ENCODE measurements at regions not wholly inside any gene's neighbourhood (a gene's known extent, or its start where the extent isn't known, plus 50 kb on each side); places are given as distances from the start of the nearest gene placed in this dataset.

DNA sequence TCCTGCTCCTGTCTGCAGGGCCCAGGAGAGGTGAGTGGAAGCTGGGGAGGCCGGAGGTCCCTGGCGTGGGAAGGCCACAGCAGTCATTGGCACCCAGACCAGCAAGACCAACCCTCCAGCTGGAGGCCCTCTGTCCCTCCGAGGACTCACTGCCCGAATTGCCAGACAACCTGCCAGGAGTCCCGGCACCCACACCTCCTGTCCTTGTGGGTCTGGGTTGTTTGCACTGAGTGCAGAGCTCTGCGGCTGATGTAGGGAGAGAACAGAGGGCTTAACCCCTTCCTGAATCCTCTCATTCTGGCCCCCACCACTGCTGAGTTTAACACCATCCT, 204.9 kb downstream of the KIF26A start:
- H3K27me3 ChIP-seq (ENCODE audit: insufficient read depth, low read length), result no peaks in the 10 kb centered on the region
- H3K27ac ChIP-seq (ENCODE audit: low read depth, low read length), result no peak overlapping the region

DNA sequence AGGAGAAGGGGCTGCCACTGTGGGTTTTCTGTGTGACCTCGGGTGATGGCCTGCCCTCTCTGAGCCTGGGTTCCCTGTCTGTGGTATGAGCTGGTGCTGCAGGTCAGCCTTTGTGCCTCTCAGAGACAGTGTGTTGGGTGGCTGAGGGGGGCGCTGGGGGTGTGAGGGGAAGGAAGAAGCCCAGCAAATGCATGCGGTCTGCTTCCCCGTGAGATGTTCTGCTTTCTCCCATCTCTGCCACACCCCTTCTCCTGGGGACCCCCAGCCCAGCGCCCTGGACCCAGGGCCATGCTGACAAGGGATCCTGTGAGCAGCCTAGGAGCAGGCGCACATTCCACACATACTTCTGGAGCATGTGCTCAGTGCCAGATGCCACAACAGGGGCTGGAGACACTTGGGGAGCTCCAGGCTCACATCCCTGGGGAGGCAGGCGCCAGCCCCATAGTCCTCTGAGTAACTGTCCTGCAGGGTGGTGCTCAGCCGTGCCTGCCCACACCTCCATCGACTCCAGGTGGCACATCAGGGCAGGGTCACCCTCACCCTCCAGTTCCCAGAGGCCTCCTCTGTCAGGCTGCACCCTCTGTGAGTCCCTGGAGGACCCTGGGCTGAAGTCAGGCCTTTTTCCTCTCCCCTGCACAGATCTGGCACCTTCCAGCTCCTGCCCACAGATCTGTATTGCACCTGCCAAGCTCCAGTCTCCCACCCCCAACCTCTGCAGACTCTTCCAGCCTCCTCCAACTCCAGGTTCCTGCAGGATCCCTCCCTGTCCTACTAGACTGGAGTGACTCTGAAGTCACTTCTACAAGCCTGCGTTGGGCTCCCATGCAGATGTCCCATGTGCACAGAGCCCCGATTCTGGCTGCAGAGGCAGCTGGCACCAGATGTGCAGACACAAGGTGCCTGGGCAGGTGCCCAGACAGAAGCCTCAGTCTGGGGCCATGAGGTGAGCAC, 205.6 kb downstream of the KIF26A start:
- Histone ChIP-seq H3K4me3 (ENCODE audit: low read depth, low read length) (no peak overlapping the region), H4K12ac (ENCODE audit: low read depth, low read length) (no peak overlapping the region), H4K91ac (ENCODE audit: low read depth, low read length) (no peak overlapping the region), H3K79me1 (ENCODE audit: low read length) (no peaks in the 10 kb centered on the region), H3K23ac (ENCODE audit: low read length) (no peak overlapping the region), H2BK5ac (ENCODE audit: low read depth, low read length, poor library complexity) (no peak overlapping the region), H3K9me3 (ENCODE audit: insufficient read depth, low read depth, low read length) (no peaks in the 10 kb centered on the region), H3K9ac (ENCODE audit: low read length) (no peak overlapping the region), H3K36me3 (ENCODE audit: control insufficient read depth in 1 of 2, insufficient read depth in 2 of 2, low read length in 2 of 2) (no peaks in the 10 kb centered on the region), H3K4ac (ENCODE audit: low read depth, low read length) (no peak overlapping the region), H2AK5ac (ENCODE audit: low read length) (no peak overlapping the region), H3K27ac (ENCODE audit: low read depth, low read length) (no peak overlapping the region), H3K18ac (ENCODE audit: low read length) (no peak overlapping the region), H2BK120ac (ENCODE audit: insufficient read depth, low read length, poor library complexity) (no peak overlapping the region), H3K27me3 (ENCODE audit: insufficient read depth, low read length) (no peaks in the 10 kb centered on the region), H3K14ac (ENCODE audit: low read length) (no peak overlapping the region), H2AFZ (ENCODE audit: insufficient read depth, low read length, poor library complexity) (no peak overlapping the region), H2BK12ac (ENCODE audit: low read length) (no peak overlapping the region), H3K79me2 (ENCODE audit: control insufficient read depth, insufficient read depth, low read length, poor library complexity) (no peaks in the 10 kb centered on the region), H3K4me2 (ENCODE audit: low read length) (no peak overlapping the region), H3K4me1 (ENCODE audit: control insufficient read depth in 1 of 2, insufficient read depth in 2 of 2, low read length in 2 of 2) (peaks cover 0 to 3% of the 10 kb centered on the region in 2 experiments), H4K8ac (ENCODE audit: low read depth, low read length) (no peak overlapping the region)
- no CpG with 5 or more reads among the region's 11 CpGs for WGBS (ENCODE audit: extremely low coverage, insufficient coverage, insufficient read length)
- no peak for DNase-seq

More for the DNA sequence above, 204.9 kb downstream of the KIF26A start:
- no peak overlapping the region for H2BK120ac ChIP-seq (ENCODE audit: insufficient read depth, low read length, poor library complexity)
- H2BK5ac ChIP-seq (ENCODE audit: low read depth, low read length, poor library complexity), result no peak overlapping the region
- no peak overlapping the region for H4K8ac ChIP-seq (ENCODE audit: low read depth, low read length)
- H3K18ac ChIP-seq (ENCODE audit: low read length), result no peak overlapping the region
- DNase-seq, result no peak
- no peak overlapping the region for H3K14ac ChIP-seq (ENCODE audit: low read length)
- no peak overlapping the region for H4K12ac ChIP-seq (ENCODE audit: low read depth, low read length)
- H2AK5ac ChIP-seq (ENCODE audit: low read length), result no peak overlapping the region
- no peak overlapping the region for H2BK12ac ChIP-seq (ENCODE audit: low read length)
- WGBS (ENCODE audit: extremely low coverage, insufficient coverage, insufficient read length), result no CpG with 5 or more reads among the region's 6 CpGs
- H4K91ac ChIP-seq (ENCODE audit: low read depth, low read length), result no peak overlapping the region
- peaks cover 0 to 3% of the 10 kb centered on the region in 2 experiments for H3K4me1 ChIP-seq (ENCODE audit: control insufficient read depth in 1 of 2, insufficient read depth in 2 of 2, low read length in 2 of 2)
- no peak overlapping the region for H3K4me3 ChIP-seq (ENCODE audit: low read depth, low read length)
- H3K9me3 ChIP-seq (ENCODE audit: insufficient read depth, low read depth, low read length), result no peaks in the 10 kb centered on the region
- no peaks in the 10 kb centered on the region for H3K79me1 ChIP-seq (ENCODE audit: low read length)
- no peaks in the 10 kb centered on the region for H3K79me2 ChIP-seq (ENCODE audit: control insufficient read depth, insufficient read depth, low read length, poor library complexity)
- H2AFZ ChIP-seq (ENCODE audit: insufficient read depth, low read length, poor library complexity), result no peak overlapping the region
- H3K9ac ChIP-seq (ENCODE audit: low read length), result no peak overlapping the region
- no peak overlapping the region for H3K23ac ChIP-seq (ENCODE audit: low read length)
- no peak overlapping the region for H3K4me2 ChIP-seq (ENCODE audit: low read length)
- no peak overlapping the region for H3K4ac ChIP-seq (ENCODE audit: low read depth, low read length)
- H3K36me3 ChIP-seq (ENCODE audit: control insufficient read depth in 1 of 2, insufficient read depth in 2 of 2, low read length in 2 of 2), result no peaks in the 10 kb centered on the region

DNA sequence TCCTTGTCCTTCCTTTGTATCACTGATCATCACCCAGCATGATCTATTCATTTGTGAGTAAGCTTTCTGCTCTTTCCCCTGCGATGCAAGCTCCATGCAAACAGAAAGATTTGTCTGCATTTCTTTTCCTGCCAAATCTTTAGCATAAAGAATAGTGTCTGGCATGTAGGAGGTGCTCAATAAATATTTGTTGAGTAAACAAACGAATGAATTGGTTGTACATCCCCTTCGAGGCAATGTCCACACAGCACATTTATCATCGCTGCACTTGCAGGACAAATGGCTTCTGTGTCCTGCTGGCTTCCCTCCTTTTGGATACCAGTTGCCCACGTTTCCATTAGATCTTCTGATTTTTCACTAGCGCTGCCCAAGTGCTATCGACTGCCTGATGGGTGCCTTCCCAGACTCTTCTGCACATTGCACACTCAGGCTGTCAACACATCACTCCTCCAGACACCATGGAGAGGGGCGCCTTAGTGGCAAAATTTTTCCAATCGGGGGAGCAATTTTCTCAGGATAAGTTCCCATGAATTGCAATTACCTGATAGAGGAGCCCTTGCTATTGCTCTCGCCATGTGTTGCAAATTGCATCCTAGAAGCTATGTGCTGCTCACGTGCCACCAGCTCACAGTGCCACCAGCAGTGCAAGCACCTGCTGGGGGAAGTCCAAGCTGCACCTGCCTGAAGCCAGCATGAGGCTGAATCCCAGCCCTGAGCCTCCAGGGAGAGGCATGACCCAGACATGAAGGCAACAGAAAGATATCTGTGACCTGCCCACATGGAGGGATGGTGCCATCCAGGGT, 206.6 kb downstream of the KIF26A start:
- no peak overlapping the region for H3K18ac ChIP-seq (ENCODE audit: low read length)
- no peak overlapping the region for H3K9ac ChIP-seq (ENCODE audit: low read length)
- H4K8ac ChIP-seq (ENCODE audit: low read depth, low read length), result no peak overlapping the region
- no peak overlapping the region for H2BK12ac ChIP-seq (ENCODE audit: low read length)
- no peak overlapping the region for H2BK5ac ChIP-seq (ENCODE audit: low read depth, low read length, poor library complexity)
- no peak overlapping the region for H3K4ac ChIP-seq (ENCODE audit: low read depth, low read length)
- no peak overlapping the region for H3K23ac ChIP-seq (ENCODE audit: low read length)
- no peaks in the 10 kb centered on the region for H3K9me3 ChIP-seq (ENCODE audit: insufficient read depth, low read depth, low read length)
- H3K27ac ChIP-seq (ENCODE audit: low read depth, low read length), result no peak overlapping the region
- no peak overlapping the region for H3K14ac ChIP-seq (ENCODE audit: low read length)
- H3K4me2 ChIP-seq (ENCODE audit: low read length), result no peak overlapping the region
- H2AK5ac ChIP-seq (ENCODE audit: low read length), result no peak overlapping the region
- no peaks in the 10 kb centered on the region for H3K79me2 ChIP-seq (ENCODE audit: control insufficient read depth, insufficient read depth, low read length, poor library complexity)
- no peak for DNase-seq
- no peak overlapping the region for H4K91ac ChIP-seq (ENCODE audit: low read depth, low read length)
- H3K4me3 ChIP-seq (ENCODE audit: low read depth, low read length), result no peak overlapping the region
- H4K12ac ChIP-seq (ENCODE audit: low read depth, low read length), result no peak overlapping the region
- no peaks in the 10 kb centered on the region for H3K27me3 ChIP-seq (ENCODE audit: insufficient read depth, low read length)
- no peaks in the 10 kb centered on the region for H3K36me3 ChIP-seq (ENCODE audit: control insufficient read depth in 1 of 2, insufficient read depth in 2 of 2, low read length in 2 of 2)
- no CpG with 5 or more reads among the region's 11 CpGs for WGBS (ENCODE audit: extremely low coverage, insufficient coverage, insufficient read length)
- no peak overlapping the region for H2BK120ac ChIP-seq (ENCODE audit: insufficient read depth, low read length, poor library complexity)
- no peak overlapping the region for H2AFZ ChIP-seq (ENCODE audit: insufficient read depth, low read length, poor library complexity)
- peaks cover 0 to 3% of the 10 kb centered on the region in 2 experiments for H3K4me1 ChIP-seq (ENCODE audit: control insufficient read depth in 1 of 2, insufficient read depth in 2 of 2, low read length in 2 of 2)
- H3K79me1 ChIP-seq (ENCODE audit: low read length), result no peaks in the 10 kb centered on the region

DNA sequence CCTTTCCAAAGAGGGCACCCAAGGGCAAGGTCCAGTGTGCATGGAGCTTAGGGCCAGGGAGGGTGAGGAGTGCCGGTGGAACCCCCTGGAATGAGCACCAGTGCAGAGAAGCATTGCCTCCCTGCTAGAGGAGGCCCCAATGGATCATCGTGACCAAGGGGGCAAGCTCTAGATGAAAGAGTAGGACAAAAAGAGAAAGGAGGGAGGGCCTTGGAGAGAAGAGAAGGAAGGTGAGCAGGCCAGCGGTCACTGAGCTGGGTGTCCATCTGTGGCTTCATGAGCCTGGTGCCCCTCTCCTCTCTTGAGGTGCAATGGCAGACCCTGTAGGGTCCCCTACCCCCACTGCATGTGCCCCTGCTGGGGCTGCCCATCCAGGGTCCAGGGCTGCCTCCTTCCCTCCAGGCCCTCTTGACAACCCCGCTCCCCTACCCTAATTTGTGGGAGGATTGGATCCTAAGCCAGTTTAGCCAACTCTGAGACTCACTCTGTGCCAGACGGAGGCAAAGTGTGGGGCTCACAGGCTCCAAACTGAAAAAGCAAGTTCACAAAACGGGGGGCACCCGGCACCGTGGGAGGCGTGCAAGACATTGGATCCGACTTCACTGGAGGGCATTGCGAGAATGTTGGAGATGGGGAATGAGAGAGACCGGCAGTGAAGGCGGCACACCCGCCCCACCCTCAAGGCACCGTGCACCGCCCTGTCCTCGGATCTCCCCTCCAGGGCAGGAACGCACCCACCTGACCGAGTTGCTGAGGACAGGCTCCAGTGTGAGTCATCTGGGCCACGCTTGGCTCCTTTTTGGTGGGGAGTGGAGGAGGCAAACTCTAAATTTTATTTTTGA, 207.5 kb downstream of the KIF26A start:
- Histone ChIP-seq H3K9ac (ENCODE audit: low read length) (no peak overlapping the region), H2BK12ac (ENCODE audit: low read length) (no peak overlapping the region), H3K4ac (ENCODE audit: low read depth, low read length) (no peak overlapping the region), H3K36me3 (ENCODE audit: control insufficient read depth in 1 of 2, insufficient read depth in 2 of 2, low read length in 2 of 2) (no peaks in the 10 kb centered on the region), H4K12ac (ENCODE audit: low read depth, low read length) (no peak overlapping the region), H3K18ac (ENCODE audit: low read length) (no peak overlapping the region), H3K9me3 (ENCODE audit: insufficient read depth, low read depth, low read length) (no peaks in the 10 kb centered on the region), H4K8ac (ENCODE audit: low read depth, low read length) (no peak overlapping the region), H3K27ac (ENCODE audit: low read depth, low read length) (no peak overlapping the region), H4K91ac (ENCODE audit: low read depth, low read length) (no peak overlapping the region), H3K79me1 (ENCODE audit: low read length) (no peaks in the 10 kb centered on the region), H3K4me1 (ENCODE audit: control insufficient read depth in 1 of 2, insufficient read depth in 2 of 2, low read length in 2 of 2) (peaks cover 0 to 3% of the 10 kb centered on the region in 2 experiments), H2AK5ac (ENCODE audit: low read length) (no peak overlapping the region), H3K4me3 (ENCODE audit: low read depth, low read length) (no peak overlapping the region), H3K14ac (ENCODE audit: low read length) (no peak overlapping the region), H3K27me3 (ENCODE audit: insufficient read depth, low read length) (no peaks in the 10 kb centered on the region), H3K79me2 (ENCODE audit: control insufficient read depth, insufficient read depth, low read length, poor library complexity) (no peaks in the 10 kb centered on the region), H3K23ac (ENCODE audit: low read length) (no peak overlapping the region), H2AFZ (ENCODE audit: insufficient read depth, low read length, poor library complexity) (no peak overlapping the region), H3K4me2 (ENCODE audit: low read length) (no peak overlapping the region), H2BK5ac (ENCODE audit: low read depth, low read length, poor library complexity) (no peak overlapping the region), H2BK120ac (ENCODE audit: insufficient read depth, low read length, poor library complexity) (no peak overlapping the region)
- WGBS (ENCODE audit: extremely low coverage, insufficient coverage, insufficient read length), result no CpG with 5 or more reads among the region's 20 CpGs
- peak in 1 of 2 donors; percentile 8 for DNase-seq
